Trophoblast cell (in vitro differentiated cells and primary cell): ENCODE measurements at regions not wholly inside any gene's neighbourhood (a gene's known extent, or its start where the extent isn't known, plus 50 kb on each side); places are given as distances from the start of the nearest gene placed in this dataset.
A peak's percentile ranks its signal among the peaks of the same experiment; 100 is the strongest.
"Not testable (repeated sequence)": the region's sequence is repeated elsewhere in the genome, so short reads cannot be mapped to it uniquely, and the experiment has no call there.

Experiments
- DNase-seq, 2 donors: peaks; one replicate each; pipeline ENCODE4 v3.0.0-alpha.2; 2016
- H2AFZ ChIP-seq: 2 replicates; pipeline ENCODE4 v1.6.1; 2013; ENCODE audit warnings: low read length, moderate library complexity, mild to moderate bottlenecking; ENCODE audit not compliant: insufficient read depth, poor library complexity
- H2AK5ac ChIP-seq: 2 replicates; pipeline ENCODE4 v1.6.1; 2013; ENCODE audit warnings: mild to moderate bottlenecking, low read length
- H2BK120ac ChIP-seq: 2 replicates; pipeline ENCODE4 v1.6.1; 2013; ENCODE audit warnings: low read length, mild to moderate bottlenecking, moderate library complexity; ENCODE audit not compliant: insufficient read depth, poor library complexity
- H2BK12ac ChIP-seq: 2 replicates; pipeline ENCODE4 v1.6.1; 2013; ENCODE audit warnings: mild to moderate bottlenecking, low read length, moderate library complexity
- H2BK5ac ChIP-seq: 2 replicates; pipeline ENCODE4 v1.6.1; 2013; ENCODE audit warnings: low read length, low read depth, moderate library complexity, mild to moderate bottlenecking; ENCODE audit not compliant: poor library complexity
- H3K14ac ChIP-seq: 2 replicates; pipeline ENCODE4 v1.6.1; 2013; ENCODE audit warnings: mild to moderate bottlenecking, low read length
- H3K18ac ChIP-seq: 2 replicates; pipeline ENCODE4 v1.6.1; 2013; ENCODE audit warnings: mild to moderate bottlenecking, low read length
- H3K23ac ChIP-seq: 2 replicates; pipeline ENCODE4 v1.6.1; 2013; ENCODE audit warnings: low read length
- H3K27ac ChIP-seq: 2 replicates; pipeline ENCODE4 v1.5.1; 2013; ENCODE audit warnings: low read depth, mild to moderate bottlenecking, inconsistent platforms, low read length, moderate library complexity
- H3K27me3 ChIP-seq: 2 replicates; pipeline ENCODE4 v1.6.1; 2013; ENCODE audit warnings: inconsistent platforms, mild to moderate bottlenecking, low read length, moderate library complexity; ENCODE audit not compliant: insufficient read depth
- H3K36me3 ChIP-seq, 2 experiments: 1 replicate in 1 of 2; 2 replicates in 1 of 2; pipeline ENCODE4 v1.6.1; 2013; ENCODE audit warnings: low read length in 2 of 2, mild to moderate bottlenecking in 2 of 2, moderate library complexity in 1 of 2; ENCODE audit not compliant: insufficient read depth in 2 of 2, control insufficient read depth in 1 of 2
- H3K4ac ChIP-seq: 2 replicates; pipeline ENCODE4 v1.6.1; 2013; ENCODE audit warnings: low read depth, mild to moderate bottlenecking, low read length, moderate library complexity
- H3K4me1 ChIP-seq, 2 experiments: 1 replicate in 1 of 2; 2 replicates in 1 of 2; pipeline ENCODE4 v1.6.1; 2013; ENCODE audit warnings: low read length in 2 of 2, mild to moderate bottlenecking in 2 of 2, moderate library complexity in 1 of 2; ENCODE audit not compliant: insufficient read depth in 2 of 2, control insufficient read depth in 1 of 2
- H3K4me2 ChIP-seq: 2 replicates; pipeline ENCODE4 v1.6.1; 2013; ENCODE audit warnings: inconsistent platforms, mild to moderate bottlenecking, low read length, moderate library complexity
- H3K4me3 ChIP-seq: 2 replicates; pipeline ENCODE4 v1.5.1; 2013; ENCODE audit warnings: mild to moderate bottlenecking, low read depth, low read length, inconsistent platforms
- H3K79me1 ChIP-seq: one replicate; pipeline ENCODE4 v1.6.1; 2013; ENCODE audit warnings: low read length
- H3K79me2 ChIP-seq: 2 replicates; pipeline ENCODE4 v1.6.1; 2013; ENCODE audit warnings: low read length, mild to moderate bottlenecking; ENCODE audit not compliant: control insufficient read depth, insufficient read depth, poor library complexity
- H3K9ac ChIP-seq: 2 replicates; pipeline ENCODE4 v1.6.1; 2013; ENCODE audit warnings: mild to moderate bottlenecking, low read length
- H3K9me3 ChIP-seq: 2 replicates; pipeline ENCODE4 v1.6.1; 2013; ENCODE audit warnings: low read depth, mild to moderate bottlenecking, control low read depth, inconsistent platforms, low read length; ENCODE audit not compliant: insufficient read depth
- H4K12ac ChIP-seq: 2 replicates; pipeline ENCODE4 v1.6.1; 2013; ENCODE audit warnings: low read depth, mild to moderate bottlenecking, low read length, moderate library complexity
- H4K8ac ChIP-seq: 2 replicates; pipeline ENCODE4 v1.6.1; 2013; ENCODE audit warnings: low read depth, mild to moderate bottlenecking, low read length, moderate library complexity
- H4K91ac ChIP-seq: one replicate; pipeline ENCODE4 v1.6.1; 2013; ENCODE audit warnings: low read depth, mild to moderate bottlenecking, low read length, moderate library complexity
- WGBS: extraction: QIAGEN DNeasy Blood & Tissue Kit; methylation state at CpG from one replicate; pipeline ENCODE4 v1.1.7; 2013; ENCODE audit warnings: missing lambda C conversion rate; ENCODE audit not compliant: insufficient read length, insufficient coverage; ENCODE audit errors: extremely low coverage; 5-methylcytosine and 5-hydroxymethylcytosine counted together

GRCh38 chr17:26731005-26731921, 562.7 kb upstream of the WSB1 start:
- no CpG with 5 or more reads among the region's 96 CpGs for WGBS
- H3K36me3 ChIP-seq = no peaks in the 10 kb centered on the region

GRCh38 chr17:26731926-26732325, 562.0 kb upstream of the WSB1 start:
- H3K4me1 ChIP-seq, H3K4me3 ChIP-seq, H4K91ac ChIP-seq, H3K27ac ChIP-seq, H3K14ac ChIP-seq, H3K79me2 ChIP-seq, H3K27me3 ChIP-seq, H3K23ac ChIP-seq, H2AK5ac ChIP-seq, H4K12ac ChIP-seq, H3K79me1 ChIP-seq, DNase-seq, H3K18ac ChIP-seq, H3K9ac ChIP-seq, H2BK5ac ChIP-seq, H3K4ac ChIP-seq, H2BK120ac ChIP-seq, H2AFZ ChIP-seq, H3K4me2 ChIP-seq, H4K8ac ChIP-seq, H3K36me3 ChIP-seq, H2BK12ac ChIP-seq: not testable (repeated sequence)
- H3K9me3 ChIP-seq = peaks cover 18% of the 10 kb centered on the region
- WGBS = no CpG with 5 or more reads among the region's 22 CpGs

More at GRCh38 chr17:26731005-26731921, 562.7 kb upstream of the WSB1 start:
- no peak overlapping the region for H3K23ac ChIP-seq
- peak in 1 of 2 donors; percentile 0 for DNase-seq
- H3K79me1 ChIP-seq = no peaks in the 10 kb centered on the region
- no peak overlapping the region for H3K14ac ChIP-seq
- no peak overlapping the region for H2BK12ac ChIP-seq
- no peak overlapping the region for H4K12ac ChIP-seq
- no peak overlapping the region for H3K4me3 ChIP-seq
- H3K4me2 ChIP-seq = no peak overlapping the region
- H3K79me2 ChIP-seq = no peaks in the 10 kb centered on the region
- no peak overlapping the region for H2BK5ac ChIP-seq
- no peak overlapping the region for H4K8ac ChIP-seq
- no peak overlapping the region for H2AK5ac ChIP-seq
- no peak overlapping the region for H3K4ac ChIP-seq
- H3K18ac ChIP-seq = no peak overlapping the region
- H2BK120ac ChIP-seq = no peak overlapping the region
- no peak overlapping the region for H3K9ac ChIP-seq
- H3K4me1 ChIP-seq = no peaks in the 10 kb centered on the region
- H3K9me3 ChIP-seq = peaks cover 18% of the 10 kb centered on the region
- H2AFZ ChIP-seq = no peak overlapping the region
- no peaks in the 10 kb centered on the region for H3K27me3 ChIP-seq
- no peak overlapping the region for H3K27ac ChIP-seq
- H4K91ac ChIP-seq = no peak overlapping the region

- not testable (repeated sequence) for H3K4me1 ChIP-seq, H3K14ac ChIP-seq, H2AFZ ChIP-seq, H3K79me1 ChIP-seq, DNase-seq, H4K8ac ChIP-seq, H3K27me3 ChIP-seq, H3K23ac ChIP-seq, H4K91ac ChIP-seq, H2BK12ac ChIP-seq, H3K9ac ChIP-seq, H2AK5ac ChIP-seq, H2BK5ac ChIP-seq, H3K79me2 ChIP-seq, H3K18ac ChIP-seq, H2BK120ac ChIP-seq, H3K36me3 ChIP-seq, H3K4me2 ChIP-seq, H4K12ac ChIP-seq, H3K4ac ChIP-seq, H3K27ac ChIP-seq, H3K4me3 ChIP-seq
- H3K9me3 ChIP-seq = peaks cover 18% of the 10 kb centered on the region
- 100% methylated on average over 1 of the region's 2 CpGs for WGBS
Measured at GRCh38 chr17:26734775-26735174, 559.1 kb upstream of the WSB1 start.

- H3K27ac ChIP-seq, H3K18ac ChIP-seq, H4K12ac ChIP-seq, DNase-seq, H3K36me3 ChIP-seq, H2BK5ac ChIP-seq, H3K4me3 ChIP-seq, H4K91ac ChIP-seq, H3K27me3 ChIP-seq, H3K23ac ChIP-seq, H3K4ac ChIP-seq, H3K14ac ChIP-seq, H2BK120ac ChIP-seq, H3K79me2 ChIP-seq, H2AFZ ChIP-seq, H2AK5ac ChIP-seq, H3K9ac ChIP-seq, H3K79me1 ChIP-seq, H3K4me2 ChIP-seq, H2BK12ac ChIP-seq, H3K4me1 ChIP-seq, H4K8ac ChIP-seq: not testable (repeated sequence)
- no CpG with 5 or more reads among the region's 6 CpGs for WGBS
- H3K9me3 ChIP-seq = peaks cover 16% of the 10 kb centered on the region
Measured at GRCh38 chr17:26735977-26736376, 557.9 kb upstream of the WSB1 start.
